ENCODE measurements at regions not wholly inside any gene's neighbourhood (a gene's known extent, or its start where the extent isn't known, plus 50 kb on each side); places are given as distances from the start of the nearest gene placed in this dataset.

- Histone ChIP-seq H3K9ac (ENCODE audit: low read depth, low read length, poor library complexity, severe bottlenecking) (no peak overlapping the region), H3K4me3 (ENCODE audit: low read length, poor library complexity, severe bottlenecking) (no peak overlapping the region), H3K4me2 (ENCODE audit: low read depth, low read length, poor library complexity, severe bottlenecking) (no peak overlapping the region), H2AFZ (ENCODE audit: low read length) (no peak overlapping the region), H3K9me3 (ENCODE audit: insufficient read depth, low read depth, low read length) (no peaks in the 10 kb centered on the region), H4K20me1 (ENCODE audit: insufficient read depth, low read length, poor library complexity, severe bottlenecking) (no peaks in the 10 kb centered on the region), H3K4me1 (ENCODE audit: insufficient read depth, low read length, poor library complexity, severe bottlenecking) (no peaks in the 10 kb centered on the region), H3F3A (ENCODE audit: low read depth) (no peaks in the 10 kb centered on the region), H3K79me2 (ENCODE audit: insufficient read depth, low read length) (no peaks in the 10 kb centered on the region), H3K27me3 (ENCODE audit: insufficient read depth, low read length, poor library complexity, severe bottlenecking) (no peaks in the 10 kb centered on the region), H3K9me2 (replicated peaks; ENCODE audit: low read depth, low read length) (no peaks in the 10 kb centered on the region), H3K36me3 (ENCODE audit: insufficient read depth, low read length) (no peaks in the 10 kb centered on the region)
- TF ChIP-seq, protein P1, sequence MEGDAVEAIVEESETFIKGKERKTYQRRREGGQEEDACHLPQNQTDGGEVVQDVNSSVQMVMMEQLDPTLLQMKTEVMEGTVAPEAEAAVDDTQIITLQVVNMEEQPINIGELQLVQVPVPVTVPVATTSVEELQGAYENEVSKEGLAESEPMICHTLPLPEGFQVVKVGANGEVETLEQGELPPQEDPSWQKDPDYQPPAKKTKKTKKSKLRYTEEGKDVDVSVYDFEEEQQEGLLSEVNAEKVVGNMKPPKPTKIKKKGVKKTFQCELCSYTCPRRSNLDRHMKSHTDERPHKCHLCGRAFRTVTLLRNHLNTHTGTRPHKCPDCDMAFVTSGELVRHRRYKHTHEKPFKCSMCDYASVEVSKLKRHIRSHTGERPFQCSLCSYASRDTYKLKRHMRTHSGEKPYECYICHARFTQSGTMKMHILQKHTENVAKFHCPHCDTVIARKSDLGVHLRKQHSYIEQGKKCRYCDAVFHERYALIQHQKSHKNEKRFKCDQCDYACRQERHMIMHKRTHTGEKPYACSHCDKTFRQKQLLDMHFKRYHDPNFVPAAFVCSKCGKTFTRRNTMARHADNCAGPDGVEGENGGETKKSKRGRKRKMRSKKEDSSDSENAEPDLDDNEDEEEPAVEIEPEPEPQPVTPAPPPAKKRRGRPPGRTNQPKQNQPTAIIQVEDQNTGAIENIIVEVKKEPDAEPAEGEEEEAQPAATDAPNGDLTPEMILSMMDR (conservative IDR thresholded peaks at IDR 0.05; ENCODE audit: low read length): no peak
- TF ChIP-seq EZH2phosphoT487 (IDR thresholded peaks at IDR 0.05; ENCODE audit: borderline replicate concordance): no peak
Measured at GRCh38 chr3:11933529-11933928, 70.7 kb upstream of the SYN2 start.

DNA sequence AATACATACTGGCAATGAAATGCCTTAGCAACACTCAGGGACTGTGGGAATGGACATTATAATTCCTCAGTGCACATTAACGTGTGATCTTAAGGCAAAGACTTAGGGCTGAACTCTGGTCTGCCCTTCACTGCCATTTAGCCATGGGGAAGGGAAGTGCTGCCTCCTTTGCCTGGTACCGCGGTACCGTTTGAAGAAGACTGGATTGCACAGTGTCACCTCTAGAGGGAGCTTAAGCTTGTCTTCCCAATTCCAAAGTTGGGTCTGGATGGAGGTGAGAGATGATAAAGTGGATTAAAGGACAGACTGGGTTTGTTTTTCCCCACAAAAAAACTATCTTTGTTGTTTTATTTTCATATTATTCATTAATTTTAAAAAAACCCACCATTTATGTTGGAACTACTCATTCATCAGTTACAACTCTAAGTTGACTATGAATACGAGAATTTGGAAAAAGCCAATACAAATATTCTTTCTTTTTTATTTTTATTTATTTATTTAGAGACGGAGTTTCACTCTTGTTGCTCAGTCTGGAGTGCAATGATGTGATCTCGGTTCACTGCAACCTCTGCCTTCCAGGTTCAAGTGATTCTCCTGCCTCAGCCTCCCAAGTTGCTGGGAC lies 60.0 kb upstream of the SYN2 start:
- 0 out of 2 replicates have a peak, but pooled peaks cover 2% of the 10 kb centered on the region for H3K9me3 ChIP-seq (ENCODE audit: insufficient read depth, low read depth, low read length)
- H3K9me2 ChIP-seq (replicated peaks; ENCODE audit: low read depth, low read length): no peaks in the 10 kb centered on the region
- no peaks in the 10 kb centered on the region for H3F3A ChIP-seq (ENCODE audit: low read depth)
- no peak overlapping the region for H3K4me3 ChIP-seq (ENCODE audit: low read length, poor library complexity, severe bottlenecking)
- H3K79me2 ChIP-seq (ENCODE audit: insufficient read depth, low read length): no peaks in the 10 kb centered on the region
- no peak overlapping the region for H2AFZ ChIP-seq (ENCODE audit: low read length)
- H3K4me1 ChIP-seq (ENCODE audit: insufficient read depth, low read length, poor library complexity, severe bottlenecking): no peaks in the 10 kb centered on the region
- no peak overlapping the region for H3K9ac ChIP-seq (ENCODE audit: low read depth, low read length, poor library complexity, severe bottlenecking)
- H4K20me1 ChIP-seq (ENCODE audit: insufficient read depth, low read length, poor library complexity, severe bottlenecking): no peaks in the 10 kb centered on the region
- no peaks in the 10 kb centered on the region for H3K27me3 ChIP-seq (ENCODE audit: insufficient read depth, low read length, poor library complexity, severe bottlenecking)
- no peak overlapping the region for H3K4me2 ChIP-seq (ENCODE audit: low read depth, low read length, poor library complexity, severe bottlenecking)
- H3K36me3 ChIP-seq (ENCODE audit: insufficient read depth, low read length): no peaks in the 10 kb centered on the region
- no peak for TF ChIP-seq EZH2phosphoT487 (IDR thresholded peaks at IDR 0.05; ENCODE audit: borderline replicate concordance)
- TF ChIP-seq, protein P1 (conservative IDR thresholded peaks at IDR 0.05; ENCODE audit: low read length): peak; percentile 56

- H3K9me2 ChIP-seq (replicated peaks; ENCODE audit: low read depth, low read length): no peaks in the 10 kb centered on the region
- no peaks in the 10 kb centered on the region for H3K79me2 ChIP-seq (ENCODE audit: insufficient read depth, low read length)
- no peak overlapping the region for H3K4me3 ChIP-seq (ENCODE audit: low read length, poor library complexity, severe bottlenecking)
- H4K20me1 ChIP-seq (ENCODE audit: insufficient read depth, low read length, poor library complexity, severe bottlenecking): no peaks in the 10 kb centered on the region
- no peak overlapping the region for H3K9ac ChIP-seq (ENCODE audit: low read depth, low read length, poor library complexity, severe bottlenecking)
- H3F3A ChIP-seq (ENCODE audit: low read depth): no peaks in the 10 kb centered on the region
- H3K4me1 ChIP-seq (ENCODE audit: insufficient read depth, low read length, poor library complexity, severe bottlenecking): no peaks in the 10 kb centered on the region
- no peaks in the 10 kb centered on the region for H3K9me3 ChIP-seq (ENCODE audit: insufficient read depth, low read depth, low read length)
- H3K4me2 ChIP-seq (ENCODE audit: low read depth, low read length, poor library complexity, severe bottlenecking): no peak overlapping the region
- H3K36me3 ChIP-seq (ENCODE audit: insufficient read depth, low read length): no peaks in the 10 kb centered on the region
- H2AFZ ChIP-seq (ENCODE audit: low read length): no peak overlapping the region
- H3K27me3 ChIP-seq (ENCODE audit: insufficient read depth, low read length, poor library complexity, severe bottlenecking): no peaks in the 10 kb centered on the region
- TF ChIP-seq EZH2phosphoT487 (IDR thresholded peaks at IDR 0.05; ENCODE audit: borderline replicate concordance): no peak
- TF ChIP-seq, protein P1 (conservative IDR thresholded peaks at IDR 0.05; ENCODE audit: low read length): no peak
Measured at GRCh38 chr3:11948331-11948730, 55.9 kb upstream of the SYN2 start.
